IMR-90 (cell line): ENCODE measurements at regions not wholly inside any gene's neighbourhood (a gene's known extent, or its start where the extent isn't known, plus 50 kb on each side); places are given as distances from the start of the nearest gene placed in this dataset.

ENCODE experiments used
- ATAC-seq: fragments of 200-7000 bp; cut with Tn5 transposase; 2 replicates; pipeline ENCODE4 v1.9.1; 2020; ENCODE audit warnings: low read depth, mild to moderate bottlenecking, moderate library complexity
- BruUV-seq: library from RNA; stranded (reverse); fragments of 400-500 nt; replicated peaks from 2 replicates; lab custom pipeline; 2021; lab: Mats Ljungman, UMichigan
- CTCF ChIA-PET: fragments of 300-600 bp; formaldehyde crosslinking; extraction: SDS; loops from one replicate; lab custom pipeline; 2021; ENCODE audit warnings: antibody characterized with exemption; lab: Yijun Ruan, JAX
- POLR2A ChIA-PET: fragments of 300-600 bp; sonication (Branson Sonifier 250); formaldehyde crosslinking; loops from one replicate; lab custom pipeline; 2022; ENCODE audit warnings: antibody characterized with exemption; ENCODE audit not compliant: unreplicated experiment; lab: Charles Lee
- DNase-seq: peaks from one replicate; pipeline ENCODE4 v3.0.0; 2013
- H2AFZ ChIP-seq: replicated peaks from 2 replicates; pipeline ENCODE3; 2013; ENCODE audit warnings: low read length, mild to moderate bottlenecking; ENCODE audit not compliant: poor library complexity
- H2AK5ac ChIP-seq: 2 replicates; pipeline ENCODE4 v1.6.1; 2013; ENCODE audit warnings: low read depth, low read length, inconsistent platforms
- H2AK9ac ChIP-seq: replicated peaks from 2 replicates; pipeline ENCODE3; 2013; ENCODE audit warnings: mild to moderate bottlenecking, low read depth, low read length, moderate library complexity; ENCODE audit not compliant: poor library complexity
- H2BK120ac ChIP-seq: 2 replicates; pipeline ENCODE4 v1.6.1; 2013; ENCODE audit warnings: low read depth, low read length, inconsistent platforms
- H2BK15ac ChIP-seq: 3 replicates; pipeline ENCODE4 v1.6.1; 2013; ENCODE audit warnings: low read depth, low read length, inconsistent platforms
- H2BK20ac ChIP-seq: 2 replicates; pipeline ENCODE4 v1.6.1; 2013; ENCODE audit warnings: low read depth, mild to moderate bottlenecking, inconsistent platforms, low read length, moderate library complexity
- H2BK5ac ChIP-seq: 2 replicates; pipeline ENCODE4 v1.6.1; 2013; ENCODE audit warnings: mild to moderate bottlenecking, low read depth, low read length, inconsistent platforms; ENCODE audit not compliant: poor library complexity, severe bottlenecking
- H3K14ac ChIP-seq: replicated peaks from 2 replicates; pipeline ENCODE4 v1.6.1; 2013; ENCODE audit warnings: low read depth, low read length, inconsistent platforms
- H3K18ac ChIP-seq: 2 replicates; pipeline ENCODE4 v1.6.1; 2013; ENCODE audit warnings: low read depth, low read length, control low read depth
- H3K23ac ChIP-seq: 2 replicates; pipeline ENCODE4 v1.6.1; 2013; ENCODE audit warnings: low read depth, low read length, inconsistent platforms
- H3K27ac ChIP-seq: 2 replicates; pipeline ENCODE4 v1.5.1; 2013; ENCODE audit warnings: mild to moderate bottlenecking, control low read depth, low read length; ENCODE audit not compliant: insufficient read depth
- H3K27me3 ChIP-seq: 2 replicates; pipeline ENCODE4 v1.6.1; 2013; ENCODE audit warnings: low read length; ENCODE audit not compliant: control insufficient read depth, insufficient read depth
- H3K36me3 ChIP-seq: 2 replicates; pipeline ENCODE4 v1.6.1; 2013; ENCODE audit warnings: low read length, mixed read lengths; ENCODE audit not compliant: control insufficient read depth, insufficient read depth
- H3K4ac ChIP-seq: 2 replicates; pipeline ENCODE4 v1.6.1; 2013; ENCODE audit warnings: low read depth, low read length, inconsistent platforms
- H3K4me1 ChIP-seq: 2 replicates; pipeline ENCODE4 v1.6.1; 2013; ENCODE audit warnings: low read length, mixed read lengths; ENCODE audit not compliant: control insufficient read depth, insufficient read depth
- H3K4me2 ChIP-seq: 2 replicates; pipeline ENCODE4 v1.6.1; 2013; ENCODE audit warnings: low read depth, mild to moderate bottlenecking, control low read depth, low read length, moderate library complexity
- H3K4me3 ChIP-seq: 2 replicates; pipeline ENCODE4 v1.5.1; 2013; ENCODE audit warnings: low read depth, mild to moderate bottlenecking, control low read depth, low read length, moderate library complexity; ENCODE audit not compliant: insufficient read depth
- H3K56ac ChIP-seq: 2 replicates; pipeline ENCODE4 v1.6.1; 2013; ENCODE audit warnings: low read length, inconsistent platforms; ENCODE audit not compliant: insufficient read depth; ENCODE audit errors: extremely low read depth
- H3K79me1 ChIP-seq, 2 experiments: 2 replicates each; pipeline ENCODE4 v1.6.1; 2013; ENCODE audit warnings: low read length in 2 of 2, inconsistent platforms in 1 of 2, low read depth in 1 of 2
- H3K9ac ChIP-seq: 2 replicates; pipeline ENCODE4 v1.6.1; 2013; ENCODE audit warnings: low read depth, low read length, control low read depth
- H3K9me1 ChIP-seq: 2 replicates; pipeline ENCODE4 v1.6.1; 2013; ENCODE audit warnings: low read length, inconsistent platforms; ENCODE audit not compliant: insufficient read depth
- H3K9me3 ChIP-seq: 2 replicates; pipeline ENCODE4 v1.6.1; 2013; ENCODE audit warnings: low read length; ENCODE audit not compliant: control insufficient read depth, insufficient read depth
- H4K20me1 ChIP-seq: 2 replicates; pipeline ENCODE4 v1.6.1; 2013; ENCODE audit warnings: low read length, inconsistent platforms; ENCODE audit not compliant: insufficient read depth
- H4K5ac ChIP-seq: 2 replicates; pipeline ENCODE4 v1.6.1; 2013; ENCODE audit warnings: mild to moderate bottlenecking, low read depth, low read length, control low read depth
- H4K8ac ChIP-seq, 2 experiments: 2 replicates each; pipeline ENCODE4 v1.6.1; 2013; ENCODE audit warnings: low read depth in 2 of 2, low read length in 2 of 2, control low read depth in 1 of 2, inconsistent platforms in 1 of 2
- H4K91ac ChIP-seq: 2 replicates; pipeline ENCODE4 v1.6.1; 2013; ENCODE audit warnings: low read depth, low read length, inconsistent platforms; ENCODE audit not compliant: insufficient read depth
- BHLHE40 ChIP-seq: fragments of 150-350 bp; IDR thresholded peaks from 2 replicates; pipeline ENCODE4 v1.6.1; 2016; ENCODE audit warnings: mild to moderate bottlenecking, low read depth, low read length
- CEBPB ChIP-seq: IDR thresholded peaks from 2 replicates; pipeline ENCODE4 v1.6.1; 2012; ENCODE audit warnings: low read depth, low read length, improper control_type of control experiment
- CHD1 ChIP-seq: IDR thresholded peaks from 2 replicates; pipeline ENCODE4 v1.6.1; 2012; ENCODE audit warnings: low read depth, low read length, improper control_type of control experiment
- CTCF ChIP-seq: conservative IDR thresholded peaks from 2 replicates; pipeline ENCODE4 v1.5.1; 2012; ENCODE audit warnings: mild to moderate bottlenecking, low read depth, low read length, improper control_type of control experiment
- ELK1 ChIP-seq: fragments of 150-350 bp; IDR thresholded peaks from 2 replicates; pipeline ENCODE4 v1.6.1; 2016; ENCODE audit warnings: low read depth, mild to moderate bottlenecking, low read length, moderate library complexity, borderline replicate concordance
- FOS ChIP-seq: fragments of 150-350 bp; IDR thresholded peaks from 2 replicates; pipeline ENCODE4 v1.6.1; 2016; ENCODE audit warnings: low read depth, low read length
- MAFK ChIP-seq: IDR thresholded peaks from 2 replicates; pipeline ENCODE4 v1.6.1; 2012; ENCODE audit warnings: low read depth, low read length, improper control_type of control experiment
- MAZ ChIP-seq: IDR thresholded peaks from 2 replicates; pipeline ENCODE4 v1.6.1; 2012; ENCODE audit warnings: low read depth, mild to moderate bottlenecking, low read length, improper control_type of control experiment, moderate library complexity, borderline replicate concordance
- MXI1 ChIP-seq: IDR thresholded peaks from 2 replicates; pipeline ENCODE4 v1.6.1; 2012; ENCODE audit warnings: low read depth, mild to moderate bottlenecking, low read length, moderate library complexity, borderline replicate concordance
- NFE2L2 ChIP-seq: fragments of 150-350 bp; IDR thresholded peaks from 2 replicates; pipeline ENCODE4 v1.6.1; 2016; ENCODE audit warnings: low read depth, mild to moderate bottlenecking, low read length
- POLR2A ChIP-seq: IDR thresholded peaks from 2 replicates; pipeline ENCODE4 v1.6.1; 2012; ENCODE audit warnings: mild to moderate bottlenecking, low read depth, low read length
- RAD21 ChIP-seq: IDR thresholded peaks from 2 replicates; pipeline ENCODE4 v1.6.1; 2012; ENCODE audit warnings: low read length, improper control_type of control experiment
- RCOR1 ChIP-seq: IDR thresholded peaks from 2 replicates; pipeline ENCODE4 v1.6.1; 2012; ENCODE audit warnings: mild to moderate bottlenecking, low read length, improper control_type of control experiment; ENCODE audit not compliant: insufficient replicate concordance
- RFX5 ChIP-seq: IDR thresholded peaks from 2 replicates; pipeline ENCODE4 v1.8.0; 2012; ENCODE audit warnings: low read depth, mild to moderate bottlenecking, low read length, moderate library complexity
- SMC3 ChIP-seq: fragments of 150-350 bp; IDR thresholded peaks from 2 replicates; pipeline ENCODE4 v1.6.1; 2016; ENCODE audit warnings: low read depth, mild to moderate bottlenecking, antibody characterized with exemption, low read length, moderate library complexity
- USF2 ChIP-seq: fragments of 150-350 bp; IDR thresholded peaks from 2 replicates; pipeline ENCODE4 v1.6.1; 2017; ENCODE audit warnings: mild to moderate bottlenecking, antibody characterized with exemption, low read length, low read depth
- WGBS, 2 experiments: methylation state at CpG; one replicate each; pipeline versions ENCODE4 v1.1.5 to v1.1.7; 2013; ENCODE audit warnings: missing lambda C conversion rate in 2 of 2; ENCODE audit not compliant: insufficient read length in 1 of 2; ENCODE audit errors: extremely low coverage in 2 of 2; 5-methylcytosine and 5-hydroxymethylcytosine counted together
- dilution Hi-C: fragments of 300-500 bp; cut with HindIII; formaldehyde crosslinking; loops from one replicate; pipeline ENCODE4 v1.14.3; 2018; ENCODE audit warnings: low sequenced_read_pairs; ENCODE audit not compliant: unreplicated experiment
- in situ Hi-C: fragments of 300-500 bp; cut with MboI; formaldehyde crosslinking; loops from 3 replicates; pipeline ENCODE4 v1.14.3; 2019; ENCODE audit warnings: low sequenced_read_pairs, inconsistent platforms, mixed read lengths
- intact Hi-C: fragments of 100-400 bp; cut with micrococcal nuclease; formaldehyde crosslinking; loops from 2 replicates; pipeline ENCODE4 v1.10.0; 2022

- Histone ChIP-seq H3K4me3 (no peak overlapping the region), H3K14ac (no peak overlapping the region), H4K8ac (no peak overlapping the region), H2AK5ac (no peak overlapping the region), H4K20me1 (no peaks in the 10 kb centered on the region), H2AK9ac (no peak overlapping the region), H3K9ac (no peak overlapping the region), H3K18ac (no peak overlapping the region), H3K4ac (no peak overlapping the region), H3K23ac (no peak overlapping the region), H3K27ac (no peak overlapping the region), H2BK20ac (no peak overlapping the region), H4K91ac (no peak overlapping the region), H4K5ac (no peak overlapping the region), H2BK120ac (no peak overlapping the region), H3K36me3 (no peaks in the 10 kb centered on the region), H3K4me1 (no peaks in the 10 kb centered on the region), H3K56ac (no peak overlapping the region), H3K9me1 (no peaks in the 10 kb centered on the region), H2BK5ac (no peak overlapping the region), H2AFZ (no peak overlapping the region), H3K27me3 (no peaks in the 10 kb centered on the region), H3K9me3 (no peaks in the 10 kb centered on the region; the same call in 1 of the 2 replicates), H3K79me1 (no peaks in the 10 kb centered on the region), H2BK15ac (no peak overlapping the region), H3K4me2 (no peak overlapping the region)
- dilution Hi-C loops, result no loop called here
- CTCF ChIA-PET, result no interaction called here
- no TSS peak for BruUV-seq
- intact Hi-C loops, result no loop called here
- no CpG with 5 or more reads among the region's 5 CpGs for WGBS, 2 experiments
- POLR2A ChIA-PET, result no interaction called here
- in situ Hi-C loops, result no loop called here
- no peak for ATAC-seq
- TF ChIP-seq ELK1, result no peak
- no peak for TF ChIP-seq FOS
- TF ChIP-seq RAD21, result no peak
- no peak for TF ChIP-seq MAZ
- no peak for TF ChIP-seq CEBPB
- TF ChIP-seq MAFK, result no peak
- no peak for TF ChIP-seq USF2
- no peak for TF ChIP-seq SMC3
- no peak for TF ChIP-seq RCOR1
- TF ChIP-seq POLR2A, result no peak
- no peak for TF ChIP-seq BHLHE40
- no peak for TF ChIP-seq RFX5
- TF ChIP-seq CTCF, result no peak
- TF ChIP-seq MXI1, result no peak
- TF ChIP-seq NFE2L2, result no peak
- no peak for TF ChIP-seq CHD1
- no peak for DNase-seq
Measured at GRCh38 chr3:159346271-159346903, 544.5 kb downstream of the MFSD1 start.
